OCI-LY7 (cell line): ENCODE measurements at regions not wholly inside any gene's neighbourhood (a gene's known extent, or its start where the extent isn't known, plus 50 kb on each side); places are given as distances from the start of the nearest gene placed in this dataset.

ENCODE experiments used
- CTCF ChIP-seq: fragments of 200-600 bp; sonication (generic); conservative IDR thresholded peaks from 2 replicates; pipeline ENCODE4 v1.5.1; 2014; ENCODE audit warnings: mild to moderate bottlenecking, antibody characterized with exemption, low read length, moderate library complexity, mixed read lengths
- EZH2phosphoT487 ChIP-seq: fragments of 200-600 bp; sonication (generic); IDR thresholded peaks from 2 replicates; pipeline ENCODE4 v1.6.1; 2018; ENCODE audit warnings: low read depth, borderline replicate concordance, mild to moderate bottlenecking, mixed run types, antibody characterized with exemption, low read length, moderate library complexity, mixed read lengths

DNA sequence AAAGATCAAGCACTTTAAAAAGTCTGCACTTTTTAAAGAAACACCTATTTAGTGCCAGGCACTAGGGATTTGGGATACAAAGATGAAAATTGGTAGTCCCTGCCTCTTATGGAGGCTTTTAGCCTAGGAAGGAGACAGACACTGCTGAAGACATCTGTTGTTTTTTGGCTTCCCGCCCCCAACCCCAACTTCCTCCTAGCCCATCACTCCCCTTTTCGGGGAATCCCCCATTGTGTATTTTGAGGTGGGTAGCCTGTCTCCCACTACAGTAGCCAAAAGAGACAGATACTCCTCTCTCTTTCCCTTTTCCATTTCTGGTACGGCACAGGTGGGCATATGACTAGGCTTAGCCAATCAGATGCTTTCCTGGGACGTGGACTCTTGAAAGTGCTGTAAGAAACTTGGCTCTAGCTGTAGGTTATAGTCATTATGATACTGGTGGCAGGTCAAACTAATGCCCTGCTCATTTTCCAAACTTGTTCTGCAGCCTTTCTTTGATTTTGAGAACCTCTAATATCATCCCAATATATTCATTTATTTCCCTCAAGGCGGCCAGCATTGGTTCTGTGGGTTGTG is 194.6 kb upstream of the RBPJ start:
- no peak for TF ChIP-seq CTCF
- no peak for TF ChIP-seq EZH2phosphoT487
